HepG2 (cell line): ENCODE measurements at regions not wholly inside any gene's neighbourhood (a gene's known extent, or its start where the extent isn't known, plus 50 kb on each side); places are given as distances from the start of the nearest gene placed in this dataset.

Source experiments
- ATAC-seq: fragments of 200-7000 bp; cut with Tn5 transposase; 3 replicates; pipeline ENCODE4 v1.9.1; 2020; ENCODE audit warnings: mild to moderate bottlenecking, moderate library complexity
- BruUV-seq: library from RNA; stranded (reverse); fragments of 400-500 nt; replicated peaks from 2 replicates; lab custom pipeline; 2021; lab: Mats Ljungman, UMichigan
- CTCF ChIA-PET: fragments of 300-600 bp; formaldehyde crosslinking; extraction: SDS; loops from one replicate; lab custom pipeline; 2021; ENCODE audit warnings: low total read pairs, inconsistent platforms, low intra/inter-chr PET ratio; lab: Yijun Ruan, JAX
- POLR2A ChIA-PET: fragments of 350-600 bp; sonication (Branson Sonifier 250); formaldehyde crosslinking; loops from one replicate; lab custom pipeline; 2020; ENCODE audit warnings: antibody characterized with exemption, inconsistent platforms; lab: Yijun Ruan, JAX
- DNase-seq: peaks from one replicate; pipeline ENCODE4 v3.0.0-alpha.2; 2015; ENCODE audit warnings: low spot score
- FAIRE-seq: peaks from 3 replicates; lab custom pipeline; 2011; peaks lifted over from hg19 to GRCh38; lab: Jason Lieb, UNC
- H2AFZ ChIP-seq: one replicate; pipeline ENCODE4 v1.6.1; 2011; ENCODE audit warnings: low read length, inconsistent platforms
- H3K27ac ChIP-seq: fragments of 300-600 bp; 3 replicates; pipeline ENCODE4 v1.8.0; 2011; ENCODE audit warnings: mixed run types, mild to moderate bottlenecking, mixed read lengths, low read length, inconsistent platforms; ENCODE audit not compliant: insufficient read depth; ENCODE audit errors: extremely low read length
- H3K27me3 ChIP-seq, 2 experiments: fragments of 200-600 bp in 1 of 2; 2 replicates in 1 of 2; 3 replicates in 1 of 2; pipeline versions ENCODE4 v1.6.0 to v1.8.0; 2011; ENCODE audit warnings: low read length in 2 of 2, mild to moderate bottlenecking in 2 of 2, moderate library complexity in 2 of 2, inconsistent platforms in 1 of 2; ENCODE audit not compliant: insufficient read depth in 2 of 2, control insufficient read depth in 1 of 2
- H3K36me3 ChIP-seq, 2 experiments: fragments of 200-600 bp in 1 of 2; replicated peaks in 1 of 2; 2 replicates in 1 of 2; 3 replicates in 1 of 2; pipeline versions ENCODE4 v1.5.1 to v1.8.0; 2011; ENCODE audit warnings: low read length in 2 of 2, inconsistent platforms in 1 of 2; ENCODE audit not compliant: insufficient read depth in 2 of 2, control insufficient read depth in 1 of 2
- H3K4me1 ChIP-seq: 2 replicates; pipeline ENCODE4 v1.5.1; 2012; ENCODE audit warnings: low read length, inconsistent platforms; ENCODE audit not compliant: insufficient read depth
- H3K4me2 ChIP-seq: 2 replicates; pipeline ENCODE4 v1.6.0; 2011; ENCODE audit warnings: low read depth, low read length, inconsistent platforms
- H3K4me3 ChIP-seq, 3 experiments: fragments of 200-600 bp in 1 of 3; sonication (generic), shearing (Covaris generic) in 1 of 3; replicated peaks in 1 of 3; 2 replicates each; pipeline ENCODE4 v1.5.1; 2011 to 2016; ENCODE audit warnings: low read length in 3 of 3, inconsistent platforms in 2 of 3, low read depth in 2 of 3, mild to moderate bottlenecking in 2 of 3, control low read depth in 1 of 3, mixed read lengths in 1 of 3; ENCODE audit not compliant: insufficient read depth in 1 of 3
- H3K79me2 ChIP-seq: one replicate; pipeline ENCODE4 v1.6.1; 2011; ENCODE audit warnings: low read length, inconsistent platforms; ENCODE audit not compliant: insufficient read depth
- H3K9ac ChIP-seq: 2 replicates; pipeline ENCODE4 v1.6.0; 2011; ENCODE audit warnings: mild to moderate bottlenecking, low read depth, low read length, inconsistent platforms; ENCODE audit not compliant: insufficient read depth
- H3K9me3 ChIP-seq: 2 replicates; pipeline ENCODE4 v1.5.1; 2012; ENCODE audit warnings: mild to moderate bottlenecking, low read length
- H4K20me1 ChIP-seq: 2 replicates; pipeline ENCODE4 v1.6.0; 2011; ENCODE audit warnings: inconsistent platforms, mild to moderate bottlenecking, low read length, moderate library complexity; ENCODE audit not compliant: insufficient read depth
- BCL6 ChIP-seq: IDR thresholded peaks from 2 replicates; pipeline ENCODE4 v1.6.1; 2016; ENCODE audit warnings: missing genetic modification reagents, missing compliant biosample characterization
- DZIP1 ChIP-seq: sonication (generic); formaldehyde crosslinking; IDR thresholded peaks from 2 replicates; pipeline ENCODE4 v1.5.0; 2020; ENCODE audit warnings: mild to moderate bottlenecking, missing genetic modification reagents
- GMEB1 ChIP-seq: sonication (generic); formaldehyde crosslinking; IDR thresholded peaks from 2 replicates; pipeline ENCODE4 v1.5.1; 2020; ENCODE audit warnings: missing genetic modification reagents, mild to moderate bottlenecking, borderline replicate concordance
- KMT2A ChIP-seq: sonication (generic); formaldehyde crosslinking; IDR thresholded peaks from 2 replicates; pipeline ENCODE4 v1.4.0; 2020; ENCODE audit warnings: missing genetic modification reagents
- PCBP2 ChIP-seq: fragments of 200-400 bp; formaldehyde crosslinking; optimal IDR thresholded peaks from 2 replicates; pipeline ENCODE3; 2018; ENCODE audit warnings: low read length, low read depth; ENCODE audit not compliant: poor library complexity, severe bottlenecking
- SMAD9 ChIP-seq: sonication (generic); formaldehyde crosslinking; IDR thresholded peaks from 2 replicates; pipeline ENCODE4 v1.5.1; 2020; ENCODE audit warnings: mild to moderate bottlenecking, missing genetic modification reagents
- SMARCE1 ChIP-seq: fragments of 450-650 bp; IDR thresholded peaks from 2 replicates; pipeline ENCODE4 v1.6.1; 2017; ENCODE audit warnings: borderline replicate concordance
- YEATS4 ChIP-seq: sonication (generic); formaldehyde crosslinking; IDR thresholded peaks from 2 replicates; pipeline ENCODE4 v1.4.0; 2020; ENCODE audit warnings: missing genetic modification reagents, borderline replicate concordance
- ZBTB8A ChIP-seq: sonication (generic); formaldehyde crosslinking; IDR thresholded peaks from 2 replicates; pipeline ENCODE4 v1.4.0; 2020; ENCODE audit warnings: mild to moderate bottlenecking, low read depth, missing genetic modification reagents, borderline replicate concordance
- ZKSCAN1 ChIP-seq: fragments of 150-350 bp; IDR thresholded peaks from 2 replicates; pipeline ENCODE4 v1.6.1; 2014; ENCODE audit warnings: low read length
- ZNF143 ChIP-seq: sonication (generic); formaldehyde crosslinking; IDR thresholded peaks from 2 replicates; pipeline ENCODE4 v1.4.0; 2020; ENCODE audit warnings: missing genetic modification reagents
- ZNF160 ChIP-seq: sonication (generic); formaldehyde crosslinking; IDR thresholded peaks from 2 replicates; pipeline ENCODE4 v1.8.0; 2022; ENCODE audit warnings: mild to moderate bottlenecking, inconsistent platforms, missing genetic modification reagents
- ZNF20 ChIP-seq: sonication (generic); formaldehyde crosslinking; IDR thresholded peaks from 2 replicates; pipeline ENCODE4 v1.4.0; 2020; ENCODE audit warnings: mild to moderate bottlenecking, moderate library complexity, missing genetic modification reagents
- ZNF280B ChIP-seq: sonication (generic); formaldehyde crosslinking; IDR thresholded peaks from 2 replicates; pipeline ENCODE4 v1.5.0; 2020; ENCODE audit warnings: missing genetic modification reagents, mild to moderate bottlenecking, borderline replicate concordance
- ZNF362 ChIP-seq: sonication (generic); formaldehyde crosslinking; IDR thresholded peaks from 2 replicates; pipeline ENCODE4 v1.4.0; 2020; ENCODE audit warnings: missing genetic modification reagents, mild to moderate bottlenecking, borderline replicate concordance
- ZNF567 ChIP-seq: sonication (generic); formaldehyde crosslinking; IDR thresholded peaks from 2 replicates; pipeline ENCODE4 v1.8.1; 2023; ENCODE audit warnings: mild to moderate bottlenecking, missing genetic modification reagents, borderline replicate concordance
- ZNF629 ChIP-seq: sonication (generic); formaldehyde crosslinking; conservative IDR thresholded peaks from 2 replicates; pipeline ENCODE4 v1.5.0; 2020; ENCODE audit warnings: missing genetic modification reagents
- WGBS: methylation state at CpG from one replicate; pipeline ENCODE4 v1.1.6; 2017; ENCODE audit warnings: low lambda C conversion rate; 5-methylcytosine and 5-hydroxymethylcytosine counted together
- in situ Hi-C: cut with HindIII; loops from 2 replicates; pipeline ENCODE4 v1.10.0; 2017; ENCODE audit warnings: low pct_unique_long_range_greater_than_20kb; ENCODE audit not compliant: extremely low pct_ligation_motif_present
- intact Hi-C: fragments of 100-400 bp; cut with micrococcal nuclease; formaldehyde crosslinking; loops from one replicate; pipeline ENCODE4 v1.10.0; 2022; ENCODE audit not compliant: unreplicated experiment

GRCh38 chr11:71129624-71130023 lies 122.8 kb downstream of the SHANK2 start:
- 92% methylated on average over 4 of the region's 5 CpGs for WGBS
- no peaks in the 10 kb centered on the region for H3K27me3 ChIP-seq
- no peak overlapping the region for H3K9ac ChIP-seq
- FAIRE-seq (no peak), DNase-seq (no peak), ATAC-seq (no peak)
- POLR2A ChIA-PET = no interaction called here
- H3K9me3 ChIP-seq = no peaks in the 10 kb centered on the region
- intact Hi-C loops = no loop called here
- BruUV-seq = no TSS peak
- no peak for TF ChIP-seq SMAD9 (CRISPR knock-in tag)
- TF ChIP-seq DZIP1 = no peak
- no peak for TF ChIP-seq ZNF280B
- no peak for TF ChIP-seq BCL6
- TF ChIP-seq ZNF143 (CRISPR knock-in tag) = no peak
- TF ChIP-seq ZNF629 = no peak
- no peak for TF ChIP-seq SMARCE1
- TF ChIP-seq ZNF20 = no peak
- no peak for TF ChIP-seq ZBTB8A (CRISPR knock-in tag)
- no peak for TF ChIP-seq PCBP2
- TF ChIP-seq ZNF160 (CRISPR knock-in tag) = no peak
- TF ChIP-seq ZNF362 (CRISPR knock-in tag) = no peak
- no peak for TF ChIP-seq KMT2A (CRISPR knock-in tag)
- no peak for TF ChIP-seq ZKSCAN1
- no peak for TF ChIP-seq ZNF567 (CRISPR knock-in tag)
- TF ChIP-seq GMEB1 (CRISPR knock-in tag) = no peak
- no peak for TF ChIP-seq YEATS4
- no peak overlapping the region for H2AFZ ChIP-seq
- H3K4me1 ChIP-seq = no peaks in the 10 kb centered on the region
- CTCF ChIA-PET = no interaction called here
- no peak overlapping the region for H3K27ac ChIP-seq
- peaks cover 6% of the 10 kb centered on the region; the same call in 1 of the 2 replicates for H4K20me1 ChIP-seq
- no peak overlapping the region for H3K4me3 ChIP-seq
- peaks cover 11 to 46% of the 10 kb centered on the region in 2 experiments for H3K36me3 ChIP-seq
- H3K4me2 ChIP-seq = no peak overlapping the region
- in situ Hi-C loops = no loop called here
- no peaks in the 10 kb centered on the region for H3K79me2 ChIP-seq
